Activated naive CD8-positive, alpha-beta T cell treated with anti-CD3 and anti-CD28 coated beads, Interleukin-2, amount 50 U/mL, for 24 hours (primary cell): ENCODE measurements at regions not wholly inside any gene's neighbourhood (a gene's known extent, or its start where the extent isn't known, plus 50 kb on each side); places are given as distances from the start of the nearest gene placed in this dataset.
A peak's percentile ranks its signal among the peaks of the same experiment; 100 is the strongest.
"Not testable (repeated sequence)": the region's sequence is repeated elsewhere in the genome, so short reads cannot be mapped to it uniquely, and the experiment has no call there.

ENCODE experiments used
- ATAC-seq: fragments of 150-1000 bp; cut with Tn5 transposase; one replicate; pipeline ENCODE4 v1.10.0; 2021
- DNase-seq: peaks from one replicate; pipeline ENCODE4 v3.0.0; 2021
- H3K27ac Mint-ChIP-seq: one replicate; pipeline ENCODE4 v1.8.0; 2021; ENCODE audit warnings: mild to moderate bottlenecking, mixed read lengths
- H3K27me3 Mint-ChIP-seq: one replicate; pipeline ENCODE4 v1.8.0; 2021; ENCODE audit warnings: mixed read lengths
- H3K36me3 Mint-ChIP-seq: one replicate; pipeline ENCODE4 v1.8.0; 2021; ENCODE audit warnings: low read depth, mixed read lengths
- H3K4me1 Mint-ChIP-seq: one replicate; pipeline ENCODE4 v1.8.0; 2021; ENCODE audit warnings: mixed read lengths
- H3K4me3 Mint-ChIP-seq: one replicate; pipeline ENCODE4 v1.8.0; 2021; ENCODE audit warnings: mild to moderate bottlenecking, moderate library complexity, mixed read lengths
- H3K9me3 Mint-ChIP-seq: one replicate; pipeline ENCODE4 v1.8.0; 2021; ENCODE audit warnings: mixed read lengths

DNA sequence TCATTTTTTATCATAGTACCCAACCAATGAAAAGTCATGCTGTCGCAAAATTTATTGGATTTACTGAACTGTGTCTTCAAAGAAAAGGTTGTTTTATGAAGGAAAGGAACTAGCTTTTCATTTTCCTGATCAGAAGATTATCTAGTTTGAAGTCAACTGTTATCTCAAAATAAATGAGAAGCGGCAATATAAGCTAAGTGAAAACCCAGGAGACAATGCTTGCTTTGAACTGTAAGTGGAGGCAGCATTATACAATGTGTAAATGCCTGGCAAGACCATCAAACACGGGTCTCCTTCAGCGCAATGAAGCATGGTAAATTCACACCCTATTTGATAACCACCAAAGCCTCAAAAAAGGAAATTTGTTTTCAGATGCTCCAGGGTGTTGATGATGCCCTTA, 134.4 kb upstream of the PTBP2 start:
- no peak overlapping the region for H3K4me3 Mint-ChIP-seq
- H3K9me3 Mint-ChIP-seq: no peaks in the 10 kb centered on the region
- DNase-seq: no peak
- H3K4me1 Mint-ChIP-seq: no peaks in the 10 kb centered on the region
- no peaks in the 10 kb centered on the region for H3K36me3 Mint-ChIP-seq
- H3K27me3 Mint-ChIP-seq: no peaks in the 10 kb centered on the region
- no peak for ATAC-seq
- H3K27ac Mint-ChIP-seq: no peak overlapping the region

GRCh38 chr1:96588416-96588995, 133.1 kb upstream of the PTBP2 start:
- Mint-ChIP-seq H3K27me3 (no peaks in the 10 kb centered on the region), H3K36me3 (no peaks in the 10 kb centered on the region), H3K9me3 (peaks cover 6% of the 10 kb centered on the region), H3K4me3 (no peak overlapping the region), H3K27ac (no peak overlapping the region), H3K4me1 (no peaks in the 10 kb centered on the region)
- DNase-seq (no peak), ATAC-seq (no peak)

DNA sequence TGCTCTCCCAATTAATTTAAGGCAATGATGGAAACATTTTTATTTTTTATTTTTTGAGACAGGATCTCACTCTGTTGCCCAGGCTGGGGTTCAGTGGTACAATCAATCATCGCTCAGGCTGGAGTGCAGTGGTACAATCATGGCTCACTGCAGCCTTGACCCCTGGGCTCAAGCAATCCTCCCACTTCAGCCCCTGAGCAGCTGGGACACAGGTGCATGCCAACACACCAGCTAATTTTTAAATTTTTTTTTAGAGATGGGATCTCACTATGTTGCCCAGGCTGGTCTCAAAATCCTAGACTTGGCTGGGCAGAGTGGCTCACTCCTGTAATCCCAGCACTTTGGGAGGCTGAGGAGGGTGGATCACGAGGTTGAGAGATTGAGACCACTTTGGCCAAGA, 126.1 kb upstream of the PTBP2 start:
- not testable (repeated sequence) for H3K9me3 Mint-ChIP-seq, H3K36me3 Mint-ChIP-seq, H3K27me3 Mint-ChIP-seq, ATAC-seq, DNase-seq, H3K4me1 Mint-ChIP-seq, H3K4me3 Mint-ChIP-seq, H3K27ac Mint-ChIP-seq

GRCh38 chr1:96596226-96596922, 125.2 kb upstream of the PTBP2 start:
- ATAC-seq (no peak), DNase-seq (peak; percentile 11)
- Mint-ChIP-seq H3K27ac (no peak overlapping the region), H3K27me3 (peaks cover 2% of the 10 kb centered on the region), H3K4me1 (no peaks in the 10 kb centered on the region), H3K9me3 (peaks cover 6% of the 10 kb centered on the region), H3K4me3 (no peak overlapping the region), H3K36me3 (no peaks in the 10 kb centered on the region)

DNA sequence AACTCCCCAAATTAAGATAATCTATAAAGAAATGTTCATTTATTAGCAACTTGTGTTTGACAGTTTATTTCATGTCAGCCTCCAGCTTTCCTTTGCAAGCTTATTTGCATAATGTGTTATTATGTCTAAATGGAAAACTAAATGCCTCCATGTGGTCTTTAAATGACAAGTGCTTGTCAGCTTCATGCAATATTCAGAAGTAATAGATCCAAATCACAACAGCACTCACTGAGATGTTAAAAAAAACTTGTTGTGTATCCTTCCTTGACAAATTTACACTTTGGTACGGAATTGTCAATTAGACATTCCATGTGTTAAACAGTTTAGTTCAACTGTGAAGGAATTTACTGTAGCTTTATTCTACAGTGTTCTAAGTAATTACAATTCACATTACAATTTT, 124.4 kb upstream of the PTBP2 start:
- no peaks in the 10 kb centered on the region for H3K36me3 Mint-ChIP-seq
- H3K4me1 Mint-ChIP-seq: no peaks in the 10 kb centered on the region
- DNase-seq (no peak), ATAC-seq (no peak)
- peaks cover 6% of the 10 kb centered on the region for H3K9me3 Mint-ChIP-seq
- H3K27ac Mint-ChIP-seq: no peak overlapping the region
- no peak overlapping the region for H3K4me3 Mint-ChIP-seq
- peaks cover 2% of the 10 kb centered on the region for H3K27me3 Mint-ChIP-seq

GRCh38 chr1:96598416-96599168, 123.0 kb upstream of the PTBP2 start:
- Mint-ChIP-seq H3K27ac (no peak overlapping the region), H3K27me3 (peaks cover 2% of the 10 kb centered on the region), H3K9me3 (no peaks in the 10 kb centered on the region), H3K4me3 (no peak overlapping the region), H3K36me3 (no peaks in the 10 kb centered on the region), H3K4me1 (no peaks in the 10 kb centered on the region)
- DNase-seq (no peak), ATAC-seq (no peak)

- not testable (repeated sequence) for DNase-seq, H3K27me3 Mint-ChIP-seq, H3K4me1 Mint-ChIP-seq
Observed at GRCh38 chr1:96604620-96605019, 117.0 kb upstream of the PTBP2 start.

DNA sequence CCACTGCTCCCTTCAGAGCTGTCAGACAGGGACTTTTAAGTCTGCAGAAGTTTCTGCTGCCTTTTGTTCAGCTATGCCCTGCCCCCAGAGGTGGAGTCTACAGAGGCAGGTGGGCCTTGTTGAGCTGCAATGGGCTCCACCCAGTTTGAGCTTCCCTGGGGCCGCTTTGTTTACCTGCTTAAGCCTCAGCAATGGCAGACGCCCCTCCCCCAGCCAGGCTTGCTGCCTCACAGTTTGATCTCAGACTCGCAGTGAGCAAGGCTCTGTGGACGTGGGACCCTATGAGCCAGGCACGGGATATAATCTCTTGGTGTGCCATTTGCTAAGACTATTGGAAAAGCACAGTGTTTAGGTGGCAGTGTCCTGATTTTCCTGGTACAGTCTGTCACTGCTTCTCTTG, 104.2 kb upstream of the PTBP2 start:
- not testable (repeated sequence) for H3K27me3 Mint-ChIP-seq, H3K4me1 Mint-ChIP-seq, H3K4me3 Mint-ChIP-seq, DNase-seq, H3K27ac Mint-ChIP-seq, ATAC-seq, H3K9me3 Mint-ChIP-seq, H3K36me3 Mint-ChIP-seq

More at GRCh38 chr1:96604620-96605019, 117.0 kb upstream of the PTBP2 start:
- ATAC-seq, H3K4me3 Mint-ChIP-seq, H3K9me3 Mint-ChIP-seq, H3K36me3 Mint-ChIP-seq, H3K27ac Mint-ChIP-seq: not testable (repeated sequence)

DNA sequence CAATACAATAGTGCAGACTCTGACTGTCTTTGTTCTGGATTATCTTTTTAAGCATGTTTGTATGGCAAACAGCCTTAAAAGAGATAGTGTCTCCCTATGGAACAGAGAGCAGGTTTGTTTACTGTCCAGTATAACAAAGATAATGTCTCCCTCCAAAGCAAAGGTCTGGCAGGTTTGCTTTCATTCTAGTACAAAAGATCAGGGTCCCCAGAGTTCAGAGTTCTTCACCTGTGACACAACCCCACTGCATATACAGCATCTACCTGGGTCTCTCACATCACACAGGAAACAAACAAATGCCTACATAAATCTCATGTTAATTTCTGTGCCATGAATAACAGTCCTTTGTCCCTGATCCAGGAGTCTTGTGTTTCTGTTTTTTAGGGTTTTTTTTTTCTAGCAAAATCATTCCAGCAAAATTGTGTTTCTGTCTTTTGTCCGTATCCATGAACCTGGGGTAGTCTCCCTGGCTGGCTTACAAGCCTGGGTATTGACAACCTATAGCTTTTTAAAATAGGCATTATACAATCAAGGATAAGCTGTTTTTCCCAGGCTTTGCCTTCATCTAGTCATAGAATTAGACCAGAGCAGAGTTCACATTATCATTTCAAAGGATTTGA, 89.4 kb upstream of the PTBP2 start:
- Mint-ChIP-seq H3K9me3 (no peaks in the 10 kb centered on the region), H3K4me3 (no peak overlapping the region), H3K36me3 (no peaks in the 10 kb centered on the region), H3K27ac (no peak overlapping the region), H3K4me1 (no peaks in the 10 kb centered on the region), H3K27me3 (no peaks in the 10 kb centered on the region)
- DNase-seq: no peak
- no peak for ATAC-seq

GRCh38 chr1:96633695-96634094, 87.9 kb upstream of the PTBP2 start:
- DNase-seq (no peak), ATAC-seq (no peak)
- H3K27me3 Mint-ChIP-seq: no peaks in the 10 kb centered on the region
- H3K27ac Mint-ChIP-seq: no peak overlapping the region
- H3K4me1 Mint-ChIP-seq: no peaks in the 10 kb centered on the region
- no peaks in the 10 kb centered on the region for H3K9me3 Mint-ChIP-seq
- no peak overlapping the region for H3K4me3 Mint-ChIP-seq
- H3K36me3 Mint-ChIP-seq: no peaks in the 10 kb centered on the region

GRCh38 chr1:96634883-96635282, 86.7 kb upstream of the PTBP2 start:
- DNase-seq (no peak), ATAC-seq (no peak)
- H3K4me3 Mint-ChIP-seq: no peak overlapping the region
- H3K4me1 Mint-ChIP-seq: no peaks in the 10 kb centered on the region
- no peak overlapping the region for H3K27ac Mint-ChIP-seq
- no peaks in the 10 kb centered on the region for H3K9me3 Mint-ChIP-seq
- no peaks in the 10 kb centered on the region for H3K27me3 Mint-ChIP-seq
- H3K36me3 Mint-ChIP-seq: no peaks in the 10 kb centered on the region

DNA sequence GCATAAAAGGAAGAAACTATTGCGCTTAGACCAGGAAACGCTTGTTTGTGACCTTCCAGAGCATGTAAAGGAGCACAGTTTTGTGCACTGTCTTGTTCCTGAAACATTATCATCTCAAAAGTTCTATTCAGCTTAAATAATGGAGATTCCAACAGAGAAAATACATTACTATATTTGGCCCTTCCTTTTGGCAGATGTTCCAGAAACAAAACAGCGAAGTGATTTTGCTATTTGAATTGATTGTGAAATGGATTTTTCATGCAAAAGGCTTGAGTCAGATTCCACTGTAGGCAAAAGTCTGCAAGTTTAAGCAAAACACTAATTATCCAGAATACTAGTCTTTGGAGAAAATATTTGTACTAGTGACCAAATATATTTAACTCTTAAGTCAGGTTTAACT, 80.3 kb upstream of the PTBP2 start:
- no peaks in the 10 kb centered on the region for H3K4me1 Mint-ChIP-seq
- H3K27me3 Mint-ChIP-seq: peaks cover 3% of the 10 kb centered on the region
- H3K9me3 Mint-ChIP-seq: no peaks in the 10 kb centered on the region
- no peak for DNase-seq
- H3K4me3 Mint-ChIP-seq: no peak overlapping the region
- ATAC-seq: no peak
- H3K36me3 Mint-ChIP-seq: no peaks in the 10 kb centered on the region
- no peak overlapping the region for H3K27ac Mint-ChIP-seq

DNA sequence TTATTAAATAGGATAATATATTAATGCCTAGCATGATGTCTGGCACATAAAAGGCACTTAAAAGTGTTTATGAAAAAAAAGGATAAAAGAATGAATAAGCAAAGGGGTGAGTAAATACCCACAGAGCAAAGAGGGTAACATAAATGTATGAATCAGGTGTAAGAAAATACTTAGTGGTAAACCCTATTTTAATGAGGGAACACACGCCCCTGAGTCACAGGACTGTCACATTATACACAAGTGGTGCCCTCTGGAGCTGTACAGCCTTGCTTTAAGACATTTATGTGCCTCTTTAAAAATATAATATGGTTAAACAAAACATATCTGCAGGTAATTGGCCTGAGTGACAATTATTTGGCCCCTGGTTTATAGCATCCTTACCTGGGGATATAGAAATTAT, 78.1 kb upstream of the PTBP2 start:
- DNase-seq (no peak), ATAC-seq (no peak)
- Mint-ChIP-seq H3K4me1 (no peaks in the 10 kb centered on the region), H3K9me3 (no peaks in the 10 kb centered on the region), H3K4me3 (no peak overlapping the region), H3K27me3 (peaks cover 8% of the 10 kb centered on the region), H3K27ac (no peak overlapping the region), H3K36me3 (no peaks in the 10 kb centered on the region)

DNA sequence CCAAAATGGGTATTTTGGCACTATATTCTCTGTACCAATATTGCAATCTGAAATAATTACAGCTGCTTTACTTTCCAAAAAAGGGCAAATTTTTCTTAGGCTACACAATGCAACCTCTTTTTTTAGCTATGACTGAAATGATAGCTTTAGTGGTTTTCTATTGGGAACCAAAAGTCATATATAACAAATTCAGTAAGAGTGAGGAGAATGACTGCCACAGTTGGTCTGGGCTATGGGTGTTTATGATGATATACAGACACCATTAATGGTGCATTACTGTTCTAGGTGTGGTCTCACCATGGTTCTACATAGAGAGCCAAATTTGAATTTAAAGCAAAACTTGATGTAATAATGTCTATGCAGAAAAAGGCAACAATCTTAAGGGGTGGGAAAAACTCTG, 72.3 kb upstream of the PTBP2 start:
- H3K4me3 Mint-ChIP-seq: no peak overlapping the region
- peaks cover 9% of the 10 kb centered on the region for H3K27me3 Mint-ChIP-seq
- ATAC-seq (no peak), DNase-seq (no peak)
- no peaks in the 10 kb centered on the region for H3K4me1 Mint-ChIP-seq
- no peaks in the 10 kb centered on the region for H3K36me3 Mint-ChIP-seq
- H3K27ac Mint-ChIP-seq: no peak overlapping the region
- H3K9me3 Mint-ChIP-seq: peaks cover 12% of the 10 kb centered on the region

DNA sequence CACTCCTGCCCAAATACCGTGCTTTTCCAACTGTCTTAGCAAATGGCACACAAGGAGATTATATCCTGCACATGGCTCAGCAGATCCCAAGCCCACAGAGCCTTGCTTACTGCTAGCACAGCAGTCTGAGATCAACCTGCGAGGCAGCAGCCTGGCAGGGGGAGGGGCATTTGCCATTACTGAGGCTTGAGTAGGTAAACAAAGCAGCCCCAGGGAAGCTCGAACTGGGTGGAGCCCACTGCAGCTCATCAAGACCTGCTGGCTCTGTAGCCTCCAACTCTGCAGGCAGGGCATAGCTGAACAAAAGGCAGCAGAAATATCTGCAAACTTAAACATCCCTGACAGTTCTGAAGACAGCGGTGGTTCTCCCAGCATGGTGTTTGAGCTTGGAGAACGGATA, 70.1 kb upstream of the PTBP2 start:
- no peaks in the 10 kb centered on the region for H3K36me3 Mint-ChIP-seq
- DNase-seq (no peak), ATAC-seq (no peak)
- H3K27me3 Mint-ChIP-seq: peaks cover 9% of the 10 kb centered on the region
- H3K27ac Mint-ChIP-seq: no peak overlapping the region
- H3K9me3 Mint-ChIP-seq: peaks cover 12% of the 10 kb centered on the region
- no peak overlapping the region for H3K4me3 Mint-ChIP-seq
- no peaks in the 10 kb centered on the region for H3K4me1 Mint-ChIP-seq
